NT2/D1 (cell line): ENCODE measurements at regions not wholly inside any gene's neighbourhood (a gene's known extent, or its start where the extent isn't known, plus 50 kb on each side); places are given as distances from the start of the nearest gene placed in this dataset.

Experiments used
- SUZ12 ChIP-seq: IDR thresholded peaks from 2 replicates; pipeline ENCODE4 v1.6.1; 2011; ENCODE audit not compliant: insufficient read length, insufficient read depth; ENCODE audit errors: extremely low read depth
- YY1 ChIP-seq: IDR thresholded peaks from 2 replicates; pipeline ENCODE4 v1.6.1; 2011; ENCODE audit not compliant: insufficient read length, insufficient read depth
- ZNF274 ChIP-seq: IDR thresholded peaks from 2 replicates; pipeline ENCODE4 v1.6.1; 2011; ENCODE audit warnings: mild to moderate bottlenecking, low read depth, low read length

- no peak for TF ChIP-seq YY1
- no peak for TF ChIP-seq SUZ12
- no peak for TF ChIP-seq ZNF274
Measured at GRCh38 chr1:101363891-101364318, 127.1 kb downstream of the S1PR1 start.
